Hypothalamus (tissue), 51 donors: ENCODE measurements at regions not wholly inside any gene's neighbourhood (a gene's known extent, or its start where the extent isn't known, plus 50 kb on each side); places are given as distances from the start of the nearest gene placed in this dataset.

ENCODE experiments used
- DNase-seq, 51 donors: peaks; one replicate each; lab custom pipeline; 2025; lab: John Stamatoyannopoulos, UW

- no peak for DNase-seq
These were observed 68.8 kb upstream of the ARHGAP18 start for GRCh38 chr6:129778793-129779192.

DNA sequence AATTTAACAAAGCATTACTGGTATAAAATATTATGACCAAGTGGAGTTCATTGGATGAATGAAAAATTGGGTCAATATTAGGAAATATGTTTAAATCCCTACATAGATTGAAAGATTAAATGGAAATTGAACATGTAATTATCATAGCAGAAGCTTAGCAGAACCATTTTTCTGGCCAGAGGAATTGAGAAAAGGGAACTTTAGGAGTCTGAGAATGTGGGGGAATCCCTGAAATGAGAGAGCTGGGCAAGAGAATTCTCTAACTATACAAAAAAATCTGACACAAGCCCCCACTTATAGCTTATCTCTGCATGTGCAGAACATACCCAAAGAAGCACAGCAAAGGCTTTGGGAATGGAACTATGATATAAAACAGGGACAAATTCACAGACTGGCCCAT, 67.4 kb upstream of the ARHGAP18 start:
- no peak for DNase-seq

- DNase-seq: no peak
These were observed 66.8 kb upstream of the ARHGAP18 start for GRCh38 chr6:129776542-129777330.

DNA sequence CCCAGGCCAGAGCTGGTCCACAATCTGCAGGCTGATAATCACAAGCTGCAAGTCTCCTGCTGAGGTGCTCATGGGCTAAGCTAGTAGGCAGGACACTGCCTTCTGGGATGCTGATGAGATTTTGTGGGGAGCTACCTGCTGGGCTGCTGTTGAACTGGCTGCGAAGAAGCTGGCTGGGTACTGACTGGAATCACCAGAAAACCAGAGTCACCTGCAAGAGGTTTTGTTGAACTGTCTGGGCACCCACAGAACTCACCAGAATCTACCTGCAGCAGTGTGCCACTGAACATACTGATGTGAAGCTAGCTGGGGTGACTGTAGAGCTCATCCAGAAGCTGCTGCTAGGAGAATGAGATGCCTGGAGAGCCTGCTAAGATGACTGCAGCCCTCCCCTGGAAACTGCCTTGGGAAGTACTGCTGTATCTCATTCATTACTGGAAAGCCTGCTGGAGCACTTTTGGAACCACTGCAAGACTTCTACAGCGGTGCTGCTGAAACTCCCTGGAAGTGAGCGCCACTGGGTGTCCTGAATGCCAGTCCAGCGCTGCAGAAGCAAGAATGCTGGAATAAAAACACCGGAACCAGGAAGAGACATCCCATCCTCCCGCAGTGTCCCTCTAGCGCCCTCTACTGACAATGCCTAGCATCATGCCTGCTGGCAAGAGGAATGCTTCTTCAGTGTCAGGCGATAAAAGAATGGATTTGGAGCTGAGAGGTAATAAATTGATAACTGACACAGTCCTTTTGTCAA, 64.9 kb upstream of the ARHGAP18 start:
- peak in 48 of 51 donors; percentile 3 to 89 (median 48) for DNase-seq

DNA sequence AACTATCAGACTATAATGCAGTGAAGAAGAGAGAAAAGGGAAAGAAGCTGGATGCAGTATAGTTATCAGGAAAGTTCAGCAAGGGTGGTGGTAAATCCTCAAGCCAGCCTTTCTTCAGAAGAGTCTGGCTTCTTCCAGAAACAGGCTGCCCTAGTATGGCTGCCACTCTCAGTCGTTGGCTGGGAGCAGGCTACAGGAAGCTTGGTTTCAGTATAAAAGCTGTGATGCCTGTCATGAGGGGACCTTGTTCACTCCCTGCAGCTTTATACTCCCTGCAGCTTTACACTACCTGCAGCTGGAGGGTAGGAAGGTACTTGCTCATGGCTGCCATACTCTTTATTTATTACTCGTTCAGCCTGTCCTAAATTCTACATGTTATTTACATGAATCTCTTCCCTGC, 63.3 kb upstream of the ARHGAP18 start:
- DNase-seq: no peak

DNA sequence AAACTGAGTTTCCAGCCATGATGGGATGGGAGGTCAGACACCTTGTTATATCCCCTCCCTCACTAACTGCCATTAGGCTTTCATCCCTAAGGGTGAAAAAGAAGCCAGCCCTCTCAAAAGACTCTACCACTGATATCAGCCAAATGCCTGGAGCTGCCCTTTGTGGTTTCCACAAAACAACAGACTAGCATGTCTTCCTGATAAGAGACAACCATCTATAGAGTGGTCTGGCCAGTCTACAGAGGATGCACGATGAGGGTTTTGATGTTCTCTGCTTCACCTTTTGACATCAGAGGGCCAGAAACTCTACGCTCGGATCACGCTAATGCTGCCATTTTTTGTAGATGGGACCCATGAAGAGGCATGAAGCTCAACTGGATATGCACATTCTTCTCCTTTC, 61.7 kb upstream of the ARHGAP18 start:
- DNase-seq: no peak

GRCh38 chr6:129767776-129768485, 58.0 kb upstream of the ARHGAP18 start:
- DNase-seq: no peak

- peak in 36 of 51 donors; percentile 2 to 77 (median 24) for DNase-seq
These were observed 57.2 kb upstream of the ARHGAP18 start for GRCh38 chr6:129766959-129767728.

DNA sequence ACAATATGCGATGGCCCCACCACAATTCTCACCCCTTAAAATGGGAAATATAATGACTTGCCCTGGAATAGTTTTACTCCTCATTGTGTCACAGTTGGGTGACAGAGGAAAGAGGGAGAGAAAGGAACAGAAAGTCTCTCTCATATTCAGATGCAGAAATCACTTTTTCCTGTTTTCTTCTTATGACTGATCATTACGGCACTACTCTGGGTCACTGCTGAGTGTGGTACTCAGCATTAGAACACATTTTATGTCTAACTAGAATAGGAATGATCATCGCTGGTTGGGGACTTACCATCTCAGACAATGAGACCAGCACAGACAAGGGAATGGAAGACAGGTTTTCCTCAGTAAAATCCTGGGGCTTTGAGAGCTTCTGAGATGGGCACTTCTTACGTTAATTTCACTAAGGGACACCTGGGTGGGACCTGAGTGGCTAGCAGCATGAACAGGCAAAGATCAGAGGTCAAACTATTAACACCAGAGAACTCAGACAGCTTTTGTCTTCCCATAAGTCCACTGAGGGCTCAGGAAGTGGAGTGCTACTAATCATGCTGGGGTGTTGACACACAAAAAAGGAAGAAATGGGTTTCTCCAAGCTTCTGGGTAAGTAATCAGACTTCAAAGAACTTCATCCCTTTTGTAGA, 54.9 kb upstream of the ARHGAP18 start:
- no peak for DNase-seq

DNA sequence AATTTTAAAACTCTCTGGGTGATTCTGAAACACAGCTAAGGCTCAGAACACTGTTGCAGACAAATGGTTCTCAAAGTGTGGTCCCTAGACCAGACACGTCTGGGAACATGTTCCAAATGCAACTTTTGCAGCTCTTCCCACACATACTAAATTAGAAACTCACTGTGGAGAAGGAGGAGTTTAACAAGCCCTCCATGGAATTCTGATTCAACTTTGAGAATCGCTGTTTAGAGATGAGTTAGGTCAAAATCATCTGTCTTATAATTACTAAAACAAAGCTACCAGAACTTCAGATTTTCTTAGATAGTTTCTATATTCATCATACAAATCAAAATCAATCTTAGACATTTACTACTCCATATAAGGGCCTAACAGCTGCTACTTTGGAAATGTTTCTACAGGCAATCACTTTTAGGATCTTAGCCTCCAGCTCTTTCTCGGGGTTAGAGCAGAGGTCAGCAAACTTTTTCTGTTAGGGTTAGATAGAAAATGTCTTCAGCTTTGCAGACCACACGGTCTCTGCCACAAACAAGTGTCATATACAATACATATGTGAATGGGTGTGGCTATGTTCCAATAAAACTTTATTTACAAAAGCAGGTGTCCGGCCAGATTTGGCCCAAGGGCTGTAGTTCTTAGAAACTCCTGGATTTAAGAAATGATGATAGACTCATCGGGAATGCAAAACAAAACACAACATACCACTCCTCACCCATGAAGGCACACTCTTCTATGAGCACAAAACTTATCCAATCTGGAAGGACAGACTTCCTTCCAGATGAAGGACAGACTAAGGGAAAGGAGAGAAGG, 50.0 kb upstream of the ARHGAP18 start:
- no peak for DNase-seq
